ENCODE measurements at regions not wholly inside any gene's neighbourhood (a gene's known extent, or its start where the extent isn't known, plus 50 kb on each side); places are given as distances from the start of the nearest gene placed in this dataset.
"Not testable (repeated sequence)": the region's sequence is repeated elsewhere in the genome, so short reads cannot be mapped to it uniquely, and the experiment has no call there.

DNA sequence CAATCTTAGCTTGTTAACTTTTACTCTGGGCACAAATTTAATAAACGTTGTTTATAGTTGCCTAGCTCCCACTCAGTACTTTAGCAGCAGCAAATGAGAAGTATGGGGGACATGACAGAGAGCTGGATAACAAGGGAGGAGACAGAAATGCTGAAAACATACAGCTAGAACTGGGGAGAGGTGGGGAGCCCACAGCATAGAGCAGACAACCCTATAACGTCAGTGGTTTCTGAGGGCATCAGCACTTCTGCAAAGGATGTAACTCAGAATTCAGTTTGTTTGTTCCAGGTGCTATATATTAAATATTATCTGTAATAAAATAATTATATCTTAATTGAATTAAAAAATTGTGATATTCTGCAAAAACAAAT lies 1098.7 kb upstream of the FANCL start:
- no peaks in the 10 kb centered on the region for H3K27me3 ChIP-seq
- no peak overlapping the region for H3K4me3 ChIP-seq
- no peak for TF ChIP-seq POLR2A (IDR thresholded peaks at IDR 0.05)
- TF ChIP-seq, protein P1, sequence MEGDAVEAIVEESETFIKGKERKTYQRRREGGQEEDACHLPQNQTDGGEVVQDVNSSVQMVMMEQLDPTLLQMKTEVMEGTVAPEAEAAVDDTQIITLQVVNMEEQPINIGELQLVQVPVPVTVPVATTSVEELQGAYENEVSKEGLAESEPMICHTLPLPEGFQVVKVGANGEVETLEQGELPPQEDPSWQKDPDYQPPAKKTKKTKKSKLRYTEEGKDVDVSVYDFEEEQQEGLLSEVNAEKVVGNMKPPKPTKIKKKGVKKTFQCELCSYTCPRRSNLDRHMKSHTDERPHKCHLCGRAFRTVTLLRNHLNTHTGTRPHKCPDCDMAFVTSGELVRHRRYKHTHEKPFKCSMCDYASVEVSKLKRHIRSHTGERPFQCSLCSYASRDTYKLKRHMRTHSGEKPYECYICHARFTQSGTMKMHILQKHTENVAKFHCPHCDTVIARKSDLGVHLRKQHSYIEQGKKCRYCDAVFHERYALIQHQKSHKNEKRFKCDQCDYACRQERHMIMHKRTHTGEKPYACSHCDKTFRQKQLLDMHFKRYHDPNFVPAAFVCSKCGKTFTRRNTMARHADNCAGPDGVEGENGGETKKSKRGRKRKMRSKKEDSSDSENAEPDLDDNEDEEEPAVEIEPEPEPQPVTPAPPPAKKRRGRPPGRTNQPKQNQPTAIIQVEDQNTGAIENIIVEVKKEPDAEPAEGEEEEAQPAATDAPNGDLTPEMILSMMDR (IDR thresholded peaks at IDR 0.05), result no peak
- no peaks in the 10 kb centered on the region for H3K36me3 ChIP-seq
- no peaks in the 10 kb centered on the region for H3K9me3 ChIP-seq
- DNase-seq, result no peak
- no peak overlapping the region for H3K27ac ChIP-seq
- no peaks in the 10 kb centered on the region for H3K4me1 ChIP-seq

GRCh38 chr2:59339121-59339836 lies 1098.2 kb upstream of the FANCL start:
- TF ChIP-seq POLR2A (IDR thresholded peaks at IDR 0.05), result no peak
- TF ChIP-seq, protein P1 (IDR thresholded peaks at IDR 0.05), result no peak
- Histone ChIP-seq H3K4me3 (no peak overlapping the region), H3K4me1 (no peaks in the 10 kb centered on the region), H3K36me3 (no peaks in the 10 kb centered on the region), H3K27me3 (no peaks in the 10 kb centered on the region), H3K9me3 (no peaks in the 10 kb centered on the region), H3K27ac (no peak overlapping the region)
- DNase-seq, result no peak

DNA sequence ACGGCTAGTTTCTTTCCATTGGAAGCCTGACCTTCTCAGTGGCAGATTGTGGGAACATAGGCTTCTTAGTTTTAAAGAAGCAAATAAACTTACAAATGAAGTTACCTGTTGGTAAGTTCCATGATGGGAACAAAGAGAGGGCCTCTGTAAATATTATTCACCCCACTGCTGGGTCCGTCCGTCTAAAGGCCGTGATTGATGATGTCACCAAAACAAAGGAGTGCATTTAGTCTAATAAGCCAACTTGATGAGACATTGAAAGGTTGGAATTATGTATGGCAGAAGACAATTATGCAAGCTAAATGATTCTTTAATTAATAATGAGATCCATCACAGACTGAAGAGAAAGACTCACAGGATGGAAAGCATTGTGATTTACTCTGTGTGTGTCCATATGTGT lies 1091.9 kb upstream of the FANCL start:
- Histone ChIP-seq H3K9me3 (no peaks in the 10 kb centered on the region), H3K4me1 (no peaks in the 10 kb centered on the region)
- no peak for TF ChIP-seq POLR2A (IDR thresholded peaks at IDR 0.05)
- TF ChIP-seq, protein P1 (IDR thresholded peaks at IDR 0.05), result no peak

GRCh38 chr2:59326581-59327365 lies 1085.6 kb upstream of the FANCL start:
- H3K4me3 ChIP-seq, H3K36me3 ChIP-seq, H3K9me3 ChIP-seq, H3K4me1 ChIP-seq, H3K27ac ChIP-seq, H3K27me3 ChIP-seq, DNase-seq: not testable (repeated sequence)

More for the DNA sequence above, 1091.9 kb upstream of the FANCL start:
- Histone ChIP-seq H3K36me3 (no peaks in the 10 kb centered on the region), H3K27me3 (no peaks in the 10 kb centered on the region), H3K4me3 (no peak overlapping the region), H3K27ac (no peak overlapping the region)
- no peak for DNase-seq

DNA sequence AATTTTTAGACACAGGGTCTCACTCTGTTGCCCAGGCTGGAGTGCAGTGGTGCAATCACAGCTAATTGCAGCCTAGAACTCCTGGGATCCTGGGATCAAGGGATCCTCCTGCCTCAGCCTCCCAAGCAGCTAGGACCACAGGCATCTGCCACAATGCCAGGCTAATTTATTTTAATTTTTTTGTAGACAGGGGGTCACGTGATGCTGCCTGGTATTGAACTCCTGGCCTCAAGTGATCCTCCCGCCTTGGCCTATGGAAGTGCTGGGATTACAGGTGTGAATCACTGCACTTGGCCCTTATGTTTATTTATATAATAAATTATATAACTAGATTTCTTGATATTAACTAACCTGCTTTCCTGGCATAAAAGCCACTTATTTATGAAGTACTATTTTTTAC lies 1081.7 kb upstream of the FANCL start:
- Histone ChIP-seq H3K4me3 (no peak overlapping the region), H3K27me3 (no peaks in the 10 kb centered on the region), H3K27ac (no peak overlapping the region), H3K4me1 (no peaks in the 10 kb centered on the region), H3K36me3 (no peaks in the 10 kb centered on the region), H3K9me3 (no peaks in the 10 kb centered on the region)
- no peak for DNase-seq
- TF ChIP-seq, protein P1 (IDR thresholded peaks at IDR 0.05), result no peak
- TF ChIP-seq POLR2A (IDR thresholded peaks at IDR 0.05), result no peak

DNA sequence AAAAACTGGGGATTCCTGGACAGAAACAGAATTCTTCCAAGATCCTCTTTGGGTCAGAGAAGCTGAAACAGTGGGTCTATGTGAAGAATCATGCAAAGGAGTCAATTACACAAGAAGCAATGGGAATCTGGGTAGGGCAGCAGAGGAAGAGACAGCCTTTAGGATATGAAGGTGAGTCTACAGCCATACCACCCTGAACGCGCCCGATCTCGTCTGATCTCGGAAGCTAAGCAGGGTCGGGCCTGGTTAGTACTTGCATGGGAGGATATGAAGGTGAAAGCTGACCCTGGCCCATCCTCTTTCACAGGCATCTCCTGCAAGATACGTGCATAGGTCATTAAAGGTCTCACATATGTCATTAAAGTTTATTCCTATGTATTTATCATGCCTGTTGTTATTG lies 1080.9 kb upstream of the FANCL start:
- Histone ChIP-seq H3K27ac (no peak overlapping the region), H3K4me3 (no peak overlapping the region), H3K9me3 (no peaks in the 10 kb centered on the region), H3K36me3 (no peaks in the 10 kb centered on the region), H3K27me3 (no peaks in the 10 kb centered on the region), H3K4me1 (no peaks in the 10 kb centered on the region)
- DNase-seq, result no peak
- no peak for TF ChIP-seq POLR2A (IDR thresholded peaks at IDR 0.05)
- TF ChIP-seq, protein P1 (IDR thresholded peaks at IDR 0.05), result no peak

All from Peyer's patch (tissue), 4 donors.